ENCODE measurements at regions not wholly inside any gene's neighbourhood (a gene's known extent, or its start where the extent isn't known, plus 50 kb on each side); places are given as distances from the start of the nearest gene placed in this dataset.
A peak's percentile ranks its signal among the peaks of the same experiment; 100 is the strongest.

- peaks cover 17% of the 10 kb centered on the region for H3K9me3 Mint-ChIP-seq (ENCODE audit: low read depth)
- DNase-seq (ENCODE audit: low spot score, unreplicated experiment), result no peak
- peak overlapping the region; percentile 15 for H3K27ac Mint-ChIP-seq
- H3K4me1 Mint-ChIP-seq (ENCODE audit: low read depth), result peaks cover 2% of the 10 kb centered on the region
- TF ChIP-seq CTCF (IDR thresholded peaks at IDR 0.05; ENCODE audit: unreplicated experiment), result no peak
- H3K4me3 Mint-ChIP-seq (ENCODE audit: low read depth), result no peak overlapping the region
- peaks cover 3% of the 10 kb centered on the region for H3K36me3 Mint-ChIP-seq (ENCODE audit: insufficient read depth)
- peaks cover 25% of the 10 kb centered on the region for H3K27me3 Mint-ChIP-seq
Observed at GRCh38 chr6:8201679-8202078, 99.3 kb upstream of the EEF1E1 start.

GRCh38 chr6:8200255-8200654 is 97.9 kb upstream of the EEF1E1 start:
- peaks cover 17% of the 10 kb centered on the region for H3K9me3 Mint-ChIP-seq (ENCODE audit: low read depth)
- TF ChIP-seq CTCF (IDR thresholded peaks at IDR 0.05; ENCODE audit: unreplicated experiment), result no peak
- peaks cover 25% of the 10 kb centered on the region for H3K27me3 Mint-ChIP-seq
- no peak overlapping the region for H3K27ac Mint-ChIP-seq
- H3K36me3 Mint-ChIP-seq (ENCODE audit: insufficient read depth), result peaks cover 3% of the 10 kb centered on the region
- H3K4me3 Mint-ChIP-seq (ENCODE audit: low read depth), result no peak overlapping the region
- peaks cover 11% of the 10 kb centered on the region for H3K4me1 Mint-ChIP-seq (ENCODE audit: low read depth)
- DNase-seq (ENCODE audit: low spot score, unreplicated experiment), result no peak

GRCh38 chr6:8195714-8196102 is 93.4 kb upstream of the EEF1E1 start:
- Mint-ChIP-seq H3K27ac (peak overlapping the region; percentile 77), H3K4me3 (ENCODE audit: low read depth) (no peak overlapping the region), H3K4me1 (ENCODE audit: low read depth) (peaks cover 42% of the 10 kb centered on the region), H3K27me3 (peaks cover 7% of the 10 kb centered on the region), H3K9me3 (ENCODE audit: low read depth) (peaks cover 18% of the 10 kb centered on the region), H3K36me3 (ENCODE audit: insufficient read depth) (peaks cover 5% of the 10 kb centered on the region)
- no peak for DNase-seq (ENCODE audit: low spot score, unreplicated experiment)
- no peak for TF ChIP-seq CTCF (IDR thresholded peaks at IDR 0.05; ENCODE audit: unreplicated experiment)

GRCh38 chr6:8195040-8195713 is 92.8 kb upstream of the EEF1E1 start:
- peaks cover 4% of the 10 kb centered on the region for H3K27me3 Mint-ChIP-seq
- peaks cover 44% of the 10 kb centered on the region for H3K4me1 Mint-ChIP-seq (ENCODE audit: low read depth)
- H3K36me3 Mint-ChIP-seq (ENCODE audit: insufficient read depth), result peaks cover 3% of the 10 kb centered on the region
- no peak overlapping the region for H3K4me3 Mint-ChIP-seq (ENCODE audit: low read depth)
- peak; percentile 63 for TF ChIP-seq CTCF (IDR thresholded peaks at IDR 0.05; ENCODE audit: unreplicated experiment)
- DNase-seq (ENCODE audit: low spot score, unreplicated experiment), result no peak
- peak overlapping the region; percentile 77 for H3K27ac Mint-ChIP-seq
- peaks cover 15% of the 10 kb centered on the region for H3K9me3 Mint-ChIP-seq (ENCODE audit: low read depth)

- Mint-ChIP-seq H3K27me3 (peaks cover 2% of the 10 kb centered on the region), H3K27ac (peak overlapping the region; percentile 77), H3K4me1 (ENCODE audit: low read depth) (peaks cover 44% of the 10 kb centered on the region), H3K4me3 (ENCODE audit: low read depth) (no peak overlapping the region), H3K9me3 (ENCODE audit: low read depth) (peaks cover 15% of the 10 kb centered on the region), H3K36me3 (ENCODE audit: insufficient read depth) (peaks cover 3% of the 10 kb centered on the region)
- DNase-seq (ENCODE audit: low spot score, unreplicated experiment), result no peak
- no peak for TF ChIP-seq CTCF (IDR thresholded peaks at IDR 0.05; ENCODE audit: unreplicated experiment)
Observed at GRCh38 chr6:8194490-8194889, 92.1 kb upstream of the EEF1E1 start.
